C4-2B (cell line): ENCODE measurements at regions not wholly inside any gene's neighbourhood (a gene's known extent, or its start where the extent isn't known, plus 50 kb on each side); places are given as distances from the start of the nearest gene placed in this dataset.
"Not testable (repeated sequence)": the region's sequence is repeated elsewhere in the genome, so short reads cannot be mapped to it uniquely, and the experiment has no call there.

Source experiments
- H3K27ac ChIP-seq: fragments of 450-650 bp; 2 replicates; pipeline ENCODE4 v1.5.1; 2017
- ZFX ChIP-seq: fragments of 450-650 bp; IDR thresholded peaks from 2 replicates; pipeline ENCODE4 v1.6.1; 2017
- TF ChIP-seq, protein P1 (sequence below): fragments of 450-650 bp; conservative IDR thresholded peaks from 2 replicates; pipeline ENCODE4 v1.5.1; 2017; ENCODE audit warnings: mild to moderate bottlenecking

GRCh38 chr21:9822093-9822820, 699.1 kb upstream of the TPTE start:
- not testable (repeated sequence) for H3K27ac ChIP-seq

GRCh38 chr21:9823197-9824157, 697.9 kb upstream of the TPTE start:
- not testable (repeated sequence) for H3K27ac ChIP-seq

DNA sequence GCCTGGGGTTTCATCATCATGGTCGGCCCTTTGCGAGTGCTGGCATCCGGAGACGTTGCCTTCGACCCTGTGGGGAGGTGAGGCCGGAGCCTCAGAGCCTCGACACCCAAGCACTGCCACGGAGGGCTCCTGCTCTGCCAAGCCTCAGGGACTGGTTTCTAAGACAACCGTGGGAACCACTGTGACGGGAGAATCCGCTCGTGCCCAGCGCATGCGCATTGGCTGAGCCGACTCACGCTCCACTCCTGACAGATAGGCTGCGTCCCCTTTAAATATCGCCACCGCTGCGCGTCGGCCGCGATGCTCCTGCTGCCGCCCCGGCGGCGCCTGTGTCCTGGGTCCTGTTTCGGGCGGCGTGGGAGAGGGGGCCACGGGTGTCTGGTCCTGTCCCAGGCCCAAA, 690.6 kb upstream of the TPTE start:
- H3K27ac ChIP-seq: not testable (repeated sequence)

DNA sequence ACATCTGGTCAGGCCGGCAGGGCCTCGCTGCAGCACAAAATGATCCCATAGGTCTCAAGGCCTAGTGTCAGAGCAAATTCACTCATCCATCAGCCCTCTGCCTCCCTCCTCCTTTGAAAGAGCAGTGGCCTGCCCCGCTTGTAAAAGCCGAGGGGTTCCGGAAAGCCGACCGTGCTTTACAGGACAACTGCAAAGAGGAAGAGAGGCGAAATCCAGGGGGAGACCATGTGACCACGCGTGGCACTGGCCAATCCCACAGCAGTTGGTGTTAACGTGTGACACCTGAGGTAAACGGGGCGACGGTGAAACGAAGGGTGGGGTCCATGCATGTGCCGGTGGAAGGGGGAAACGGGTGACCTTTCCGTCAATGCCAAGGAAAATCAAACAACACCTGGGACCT, 688.6 kb upstream of the TPTE start:
- not testable (repeated sequence) for H3K27ac ChIP-seq

GRCh38 chr21:9836547-9836946, 684.8 kb upstream of the TPTE start:
- not testable (repeated sequence) for H3K27ac ChIP-seq

DNA sequence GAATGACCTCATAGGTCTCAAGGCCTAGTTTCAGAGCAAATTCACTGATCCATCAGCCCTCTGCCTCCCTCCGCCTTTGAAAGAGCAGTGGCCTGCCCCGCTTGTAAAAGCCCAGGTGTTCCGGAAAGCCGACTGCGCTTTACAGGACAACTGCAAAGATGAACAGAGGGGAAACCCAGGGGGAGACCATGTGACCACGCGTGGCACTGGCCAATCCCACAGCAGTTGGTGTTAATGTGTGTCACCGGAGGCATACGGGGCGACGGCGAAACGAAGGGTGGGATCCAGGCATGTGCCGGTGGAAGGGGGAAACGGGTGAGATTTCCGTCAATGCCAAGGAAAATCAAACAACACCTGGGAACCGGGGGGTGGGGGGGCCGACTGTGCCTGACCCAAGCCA, 684.4 kb upstream of the TPTE start:
- H3K27ac ChIP-seq: not testable (repeated sequence)

GRCh38 chr21:9837526-9837925, 683.9 kb upstream of the TPTE start:
- H3K27ac ChIP-seq: not testable (repeated sequence)

DNA sequence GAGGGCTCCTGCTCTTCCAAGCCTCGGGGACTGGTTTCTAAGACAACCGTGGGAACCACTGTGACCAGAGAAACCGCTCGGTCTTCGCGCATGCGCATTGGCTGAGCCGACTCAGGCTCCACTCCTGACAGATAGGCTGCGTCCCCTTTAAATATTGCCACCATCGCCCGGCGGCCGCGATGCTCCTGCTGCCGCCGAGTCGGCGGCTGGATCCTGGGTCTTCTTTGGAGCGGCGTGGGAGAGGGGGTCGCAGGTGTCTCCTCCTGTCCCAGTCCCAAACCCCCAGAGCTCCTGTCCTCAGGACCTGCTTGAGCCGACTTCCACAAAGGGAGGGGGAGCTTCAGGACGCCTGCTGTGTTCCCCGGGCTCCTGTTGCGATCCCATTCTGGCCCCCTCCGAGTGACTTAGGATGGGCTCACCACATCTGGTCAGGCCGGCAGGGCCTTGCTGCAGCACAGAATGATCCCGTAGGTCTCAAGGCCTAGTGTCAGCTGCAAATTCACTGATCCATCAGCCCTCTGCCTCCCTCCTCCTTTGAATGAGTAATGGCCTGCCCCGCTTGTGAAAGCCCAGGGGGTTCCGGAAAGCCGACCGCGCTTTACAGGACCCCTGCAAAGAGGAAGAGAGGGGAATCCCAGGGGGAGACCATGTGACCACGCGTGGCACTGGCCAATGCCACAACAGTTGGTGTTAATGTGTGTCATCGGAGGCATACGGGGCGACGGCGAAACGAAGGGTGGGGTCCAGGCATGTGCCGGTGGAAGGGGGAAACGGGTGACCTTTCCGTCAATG, 683.2 kb upstream of the TPTE start:
- H3K27ac ChIP-seq: no peak overlapping the region
- TF ChIP-seq ZFX: no peak
- TF ChIP-seq, protein P1, sequence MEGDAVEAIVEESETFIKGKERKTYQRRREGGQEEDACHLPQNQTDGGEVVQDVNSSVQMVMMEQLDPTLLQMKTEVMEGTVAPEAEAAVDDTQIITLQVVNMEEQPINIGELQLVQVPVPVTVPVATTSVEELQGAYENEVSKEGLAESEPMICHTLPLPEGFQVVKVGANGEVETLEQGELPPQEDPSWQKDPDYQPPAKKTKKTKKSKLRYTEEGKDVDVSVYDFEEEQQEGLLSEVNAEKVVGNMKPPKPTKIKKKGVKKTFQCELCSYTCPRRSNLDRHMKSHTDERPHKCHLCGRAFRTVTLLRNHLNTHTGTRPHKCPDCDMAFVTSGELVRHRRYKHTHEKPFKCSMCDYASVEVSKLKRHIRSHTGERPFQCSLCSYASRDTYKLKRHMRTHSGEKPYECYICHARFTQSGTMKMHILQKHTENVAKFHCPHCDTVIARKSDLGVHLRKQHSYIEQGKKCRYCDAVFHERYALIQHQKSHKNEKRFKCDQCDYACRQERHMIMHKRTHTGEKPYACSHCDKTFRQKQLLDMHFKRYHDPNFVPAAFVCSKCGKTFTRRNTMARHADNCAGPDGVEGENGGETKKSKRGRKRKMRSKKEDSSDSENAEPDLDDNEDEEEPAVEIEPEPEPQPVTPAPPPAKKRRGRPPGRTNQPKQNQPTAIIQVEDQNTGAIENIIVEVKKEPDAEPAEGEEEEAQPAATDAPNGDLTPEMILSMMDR: no peak

DNA sequence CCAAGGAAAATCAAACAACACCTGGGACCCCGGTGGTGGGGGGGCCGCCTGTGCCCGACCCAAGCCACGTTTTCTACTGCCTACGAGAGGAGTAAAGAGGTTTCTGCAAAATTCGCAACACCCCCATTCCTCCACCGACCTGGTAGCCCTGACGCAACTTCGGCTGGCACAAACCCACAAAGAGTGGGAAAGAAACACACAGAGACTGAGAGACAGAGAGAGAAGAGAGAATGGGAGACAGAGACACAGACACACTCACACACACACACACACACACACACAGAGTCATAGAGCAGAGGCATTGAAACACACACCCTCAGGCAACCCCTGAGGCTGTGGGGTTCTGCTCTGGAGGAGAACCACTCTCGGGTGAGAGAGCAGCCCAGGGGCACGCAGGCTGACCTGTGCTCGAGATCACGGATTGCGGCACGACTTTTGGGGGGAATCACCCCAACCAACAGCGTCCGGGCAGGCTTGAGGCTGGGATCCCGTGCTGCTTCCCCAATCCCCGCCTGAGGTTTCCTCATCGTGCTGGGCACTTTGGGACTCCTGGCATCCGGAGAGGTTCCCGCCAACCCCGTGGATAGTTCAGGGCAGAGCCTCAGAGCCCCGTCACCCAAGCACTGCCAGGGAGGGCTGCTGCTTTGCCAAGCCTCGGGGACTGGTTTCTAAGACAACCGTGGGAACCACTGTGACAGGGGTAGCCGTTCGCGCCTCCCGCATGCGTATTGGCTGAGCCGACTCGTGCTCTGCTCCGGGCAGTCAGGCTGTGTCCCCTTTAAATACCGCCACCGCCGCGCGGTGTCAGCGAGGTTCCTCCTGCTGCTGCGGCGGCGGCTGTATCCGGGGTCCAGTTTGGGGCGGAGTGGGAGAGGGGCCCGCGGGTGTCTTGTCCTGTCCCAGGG, 682.4 kb upstream of the TPTE start:
- H3K27ac ChIP-seq: no peak overlapping the region; the same call in 1 of the 2 replicates
- no peak for TF ChIP-seq ZFX
- TF ChIP-seq, protein P1: no peak

DNA sequence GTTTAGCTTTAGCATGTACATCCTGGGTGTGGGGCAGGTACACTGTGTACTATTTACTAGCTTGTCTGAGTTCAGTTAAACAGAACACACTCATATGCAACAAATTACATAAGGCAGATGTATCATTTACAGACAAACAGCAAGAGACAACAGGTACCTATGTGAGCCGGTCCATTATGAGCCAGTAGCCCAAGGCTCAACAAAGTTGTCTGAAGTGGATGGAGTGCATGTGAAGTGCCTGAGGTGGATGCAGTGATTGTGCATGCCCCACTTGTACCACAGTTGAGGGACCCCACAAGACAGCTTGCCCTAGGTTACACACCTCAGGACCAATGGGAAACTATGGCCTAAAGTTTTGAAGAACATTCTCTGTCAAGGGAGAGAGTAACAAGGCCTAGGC, 677.3 kb upstream of the TPTE start:
- not testable (repeated sequence) for H3K27ac ChIP-seq

DNA sequence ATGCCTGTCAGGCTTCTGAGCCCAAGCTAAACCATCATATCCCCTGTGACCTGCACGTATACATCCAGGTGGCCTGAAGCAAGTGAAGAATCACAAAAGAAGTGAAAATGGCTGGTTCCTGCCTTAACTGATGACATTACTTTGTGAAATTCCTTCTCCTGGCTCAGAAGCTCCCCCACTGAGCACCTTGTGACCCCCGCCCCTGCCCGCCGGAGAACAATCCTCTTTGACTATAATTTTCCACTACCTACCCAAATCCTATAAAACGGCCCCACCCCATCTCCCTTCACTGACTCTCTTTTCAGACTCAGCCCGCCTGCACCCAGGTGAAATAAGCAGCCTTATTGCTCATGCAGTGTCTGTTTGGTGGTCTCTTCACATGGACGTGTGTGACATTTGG, 673.9 kb upstream of the TPTE start:
- not testable (repeated sequence) for H3K27ac ChIP-seq

GRCh38 chr21:9851166-9851565, 670.2 kb upstream of the TPTE start:
- not testable (repeated sequence) for H3K27ac ChIP-seq

- H3K27ac ChIP-seq: not testable (repeated sequence)
Measured at GRCh38 chr21:9851695-9852094, 669.7 kb upstream of the TPTE start.

DNA sequence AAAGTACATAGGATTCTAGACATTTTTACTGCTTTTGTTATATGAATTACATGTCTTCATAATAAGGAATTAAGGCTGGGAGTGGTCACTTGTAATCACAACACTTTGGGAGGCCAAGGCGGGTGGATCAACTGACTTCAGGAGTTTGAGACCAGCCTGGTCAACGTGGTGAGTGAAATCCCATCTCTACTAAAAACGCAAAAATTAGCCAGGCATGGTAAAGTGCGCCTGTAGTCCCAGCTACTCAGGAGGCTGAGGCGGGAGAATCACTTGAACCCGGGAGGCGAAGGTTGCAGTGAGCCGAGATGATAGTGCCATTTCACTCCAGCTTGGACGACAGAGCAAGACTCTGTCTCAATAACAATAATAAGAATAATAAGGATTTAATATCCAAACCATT, 663.8 kb upstream of the TPTE start:
- not testable (repeated sequence) for H3K27ac ChIP-seq

DNA sequence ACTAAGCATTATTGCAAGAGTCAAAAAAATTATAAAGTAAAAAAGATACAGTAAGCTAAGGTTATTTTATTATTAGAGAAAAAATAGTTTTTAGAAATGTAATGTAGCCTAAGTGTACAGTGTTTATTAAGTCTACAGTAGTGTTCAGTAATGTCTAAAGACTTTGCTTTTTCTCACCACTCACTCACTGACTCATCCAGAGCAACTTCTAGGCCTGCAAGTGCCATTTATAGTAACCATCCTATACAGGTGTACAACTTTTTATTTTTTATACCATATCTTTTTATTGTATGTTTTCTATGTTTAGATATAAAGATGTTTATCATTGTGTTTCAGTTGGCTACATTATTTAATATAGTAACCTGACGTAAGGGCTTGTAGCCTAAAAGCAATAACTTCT, 661.5 kb upstream of the TPTE start:
- not testable (repeated sequence) for H3K27ac ChIP-seq

DNA sequence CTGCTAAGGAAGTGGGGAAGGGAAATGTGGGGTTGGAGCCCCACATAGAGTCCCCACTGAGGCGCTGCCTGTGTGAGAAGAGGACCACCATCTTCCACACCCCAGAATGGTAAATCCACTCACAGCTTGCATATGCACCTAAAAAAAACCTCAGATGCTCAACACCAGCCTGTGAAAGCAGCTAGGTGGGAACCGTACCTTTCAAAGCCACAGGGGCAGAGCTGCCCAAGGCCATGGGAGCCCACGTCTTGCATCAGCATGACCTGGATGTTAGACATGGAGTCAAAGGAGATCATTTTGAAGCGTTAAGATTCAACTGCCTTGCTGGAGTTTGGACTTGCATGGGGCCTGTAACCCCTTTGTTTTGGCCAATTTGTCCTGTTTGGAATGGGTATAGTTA, 658.9 kb upstream of the TPTE start:
- H3K27ac ChIP-seq: not testable (repeated sequence)

DNA sequence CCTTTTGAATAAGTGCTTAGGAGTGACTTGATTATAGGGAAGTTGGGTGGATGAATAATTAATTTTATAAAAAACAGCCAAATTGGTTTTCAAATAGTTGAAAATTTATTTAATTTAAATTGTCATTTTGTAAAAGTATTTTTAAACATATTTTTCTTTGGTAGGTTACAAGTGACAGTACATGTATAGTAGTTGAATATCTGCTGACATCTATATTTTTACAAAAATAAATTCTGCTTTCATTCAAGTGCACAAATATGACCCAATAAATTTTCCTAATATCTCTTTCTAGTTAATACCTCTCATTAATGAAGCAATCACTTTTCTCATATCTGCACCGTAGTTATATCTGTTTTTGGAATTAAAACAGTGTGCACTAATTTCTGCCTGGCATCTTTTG, 653.6 kb upstream of the TPTE start:
- not testable (repeated sequence) for H3K27ac ChIP-seq

GRCh38 chr21:9873096-9873495, 648.3 kb upstream of the TPTE start:
- not testable (repeated sequence) for H3K27ac ChIP-seq
